ENCODE measurements at regions not wholly inside any gene's neighbourhood (a gene's known extent, or its start where the extent isn't known, plus 50 kb on each side); places are given as distances from the start of the nearest gene placed in this dataset.

GRCh38 chr5:125169396-125169795 is 423.0 kb upstream of the ZNF608 start:
- TF ChIP-seq, protein P1, sequence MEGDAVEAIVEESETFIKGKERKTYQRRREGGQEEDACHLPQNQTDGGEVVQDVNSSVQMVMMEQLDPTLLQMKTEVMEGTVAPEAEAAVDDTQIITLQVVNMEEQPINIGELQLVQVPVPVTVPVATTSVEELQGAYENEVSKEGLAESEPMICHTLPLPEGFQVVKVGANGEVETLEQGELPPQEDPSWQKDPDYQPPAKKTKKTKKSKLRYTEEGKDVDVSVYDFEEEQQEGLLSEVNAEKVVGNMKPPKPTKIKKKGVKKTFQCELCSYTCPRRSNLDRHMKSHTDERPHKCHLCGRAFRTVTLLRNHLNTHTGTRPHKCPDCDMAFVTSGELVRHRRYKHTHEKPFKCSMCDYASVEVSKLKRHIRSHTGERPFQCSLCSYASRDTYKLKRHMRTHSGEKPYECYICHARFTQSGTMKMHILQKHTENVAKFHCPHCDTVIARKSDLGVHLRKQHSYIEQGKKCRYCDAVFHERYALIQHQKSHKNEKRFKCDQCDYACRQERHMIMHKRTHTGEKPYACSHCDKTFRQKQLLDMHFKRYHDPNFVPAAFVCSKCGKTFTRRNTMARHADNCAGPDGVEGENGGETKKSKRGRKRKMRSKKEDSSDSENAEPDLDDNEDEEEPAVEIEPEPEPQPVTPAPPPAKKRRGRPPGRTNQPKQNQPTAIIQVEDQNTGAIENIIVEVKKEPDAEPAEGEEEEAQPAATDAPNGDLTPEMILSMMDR (IDR thresholded peaks at IDR 0.05 in 4 of 5, conservative IDR thresholded peaks at IDR 0.05 in 1 of 5), result no peak
- TF ChIP-seq POLR2A (IDR thresholded peaks at IDR 0.05), result no peak

Measured in gastrocnemius medialis (tissue), 4 donors.